H9 (cell line): ENCODE measurements at regions not wholly inside any gene's neighbourhood (a gene's known extent, or its start where the extent isn't known, plus 50 kb on each side); places are given as distances from the start of the nearest gene placed in this dataset.

Experiments used
- DNase-seq: peaks from one replicate; pipeline ENCODE4 v3.0.0-alpha.2; 2017
- H2AFZ ChIP-seq: one replicate; pipeline ENCODE4 v1.6.1; 2013; ENCODE audit warnings: mild to moderate bottlenecking, low read length, control low read depth, moderate library complexity
- H2AK5ac ChIP-seq: 2 replicates; pipeline ENCODE4 v1.6.1; 2013; ENCODE audit warnings: low read length, control low read depth, mixed read lengths; ENCODE audit not compliant: insufficient read length
- H2BK120ac ChIP-seq: one replicate; pipeline ENCODE4 v1.6.1; 2013; ENCODE audit warnings: low read depth, mild to moderate bottlenecking, low read length, control low read depth, inconsistent platforms; ENCODE audit not compliant: poor library complexity, severe bottlenecking
- H2BK12ac ChIP-seq: 2 replicates; pipeline ENCODE4 v1.6.1; 2013; ENCODE audit warnings: low read length, control low read depth, mixed read lengths, low read depth; ENCODE audit not compliant: insufficient read length
- H2BK15ac ChIP-seq: 2 replicates; pipeline ENCODE4 v1.6.1; 2013; ENCODE audit warnings: low read depth, low read length, control low read depth
- H2BK20ac ChIP-seq: one replicate; pipeline ENCODE4 v1.6.1; 2013; ENCODE audit warnings: low read depth, mild to moderate bottlenecking, low read length, control low read depth, inconsistent platforms; ENCODE audit not compliant: poor library complexity, severe bottlenecking
- H2BK5ac ChIP-seq: 2 replicates; pipeline ENCODE4 v1.6.1; 2013; ENCODE audit warnings: low read length, control low read depth, mixed read lengths; ENCODE audit not compliant: insufficient read length
- H3K14ac ChIP-seq: 2 replicates; pipeline ENCODE4 v1.6.1; 2013; ENCODE audit warnings: low read length, control low read depth; ENCODE audit not compliant: insufficient read depth
- H3K18ac ChIP-seq: 2 replicates; pipeline ENCODE4 v1.6.1; 2013; ENCODE audit warnings: low read depth, mild to moderate bottlenecking, mixed read lengths, low read length, control low read depth; ENCODE audit not compliant: insufficient read length
- H3K23ac ChIP-seq: 2 replicates; pipeline ENCODE4 v1.6.1; 2013; ENCODE audit warnings: low read length, control low read depth, mixed read lengths, low read depth; ENCODE audit not compliant: insufficient read length
- H3K23me2 ChIP-seq: 2 replicates; pipeline ENCODE4 v1.6.1; 2013; ENCODE audit warnings: low read depth, mild to moderate bottlenecking, mixed read lengths, low read length, control low read depth; ENCODE audit not compliant: insufficient read length, poor library complexity, severe bottlenecking
- H3K27ac ChIP-seq: 2 replicates; pipeline ENCODE4 v1.5.1; 2013; ENCODE audit warnings: low read length, control low read depth, mixed read lengths, low read depth; ENCODE audit not compliant: insufficient read length
- H3K27me3 ChIP-seq: 2 replicates; pipeline ENCODE4 v1.6.1; 2013; ENCODE audit warnings: low read length, control low read depth, inconsistent platforms; ENCODE audit not compliant: insufficient read depth
- H3K4ac ChIP-seq: 2 replicates; pipeline ENCODE4 v1.6.1; 2013; ENCODE audit warnings: low read depth, mild to moderate bottlenecking, control low read depth, inconsistent platforms, low read length, moderate library complexity
- H3K4me1 ChIP-seq: 2 replicates; pipeline ENCODE4 v1.6.1; 2013; ENCODE audit warnings: low read length, control low read depth, inconsistent platforms; ENCODE audit not compliant: insufficient read depth
- H3K4me2 ChIP-seq: 2 replicates; pipeline ENCODE4 v1.6.1; 2013; ENCODE audit warnings: low read length, control low read depth, mixed read lengths; ENCODE audit not compliant: insufficient read length, insufficient read depth
- H3K56ac ChIP-seq: 2 replicates; pipeline ENCODE4 v1.6.1; 2013; ENCODE audit warnings: low read depth, mild to moderate bottlenecking, mixed read lengths, low read length, control low read depth; ENCODE audit not compliant: insufficient read length
- H3K79me1 ChIP-seq: 2 replicates; pipeline ENCODE4 v1.6.1; 2013; ENCODE audit warnings: low read depth, mild to moderate bottlenecking, moderate library complexity, low read length, control low read depth, inconsistent platforms; ENCODE audit not compliant: insufficient read depth, poor library complexity, severe bottlenecking
- H3K79me2 ChIP-seq: 2 replicates; pipeline ENCODE4 v1.6.1; 2013; ENCODE audit warnings: low read length, control low read depth, inconsistent platforms; ENCODE audit not compliant: insufficient read depth
- H3K9ac ChIP-seq: 2 replicates; pipeline ENCODE4 v1.6.1; 2013; ENCODE audit warnings: low read length, control low read depth, mixed read lengths; ENCODE audit not compliant: insufficient read length; ENCODE audit errors: extremely low read depth
- H3K9me3 ChIP-seq: one replicate; pipeline ENCODE4 v1.6.1; 2013; ENCODE audit warnings: low read depth, low read length, inconsistent platforms; ENCODE audit not compliant: control insufficient read depth
- H3T11ph ChIP-seq: one replicate; pipeline ENCODE4 v1.6.1; 2013; ENCODE audit warnings: mild to moderate bottlenecking, low read length, control low read depth, inconsistent platforms
- H4K20me1 ChIP-seq: one replicate; pipeline ENCODE4 v1.6.1; 2013; ENCODE audit not compliant: control insufficient read depth, insufficient read length, insufficient read depth
- H4K5ac ChIP-seq: 2 replicates; pipeline ENCODE4 v1.6.1; 2013; ENCODE audit warnings: low read depth, mild to moderate bottlenecking, mixed read lengths, low read length, control low read depth; ENCODE audit not compliant: insufficient read length
- H4K8ac ChIP-seq: replicated peaks from 2 replicates; pipeline ENCODE4 v1.6.1; 2013; ENCODE audit warnings: low read length, control low read depth, mixed read lengths, low read depth; ENCODE audit not compliant: insufficient read length
- H4K91ac ChIP-seq: 2 replicates; pipeline ENCODE4 v1.6.1; 2013; ENCODE audit warnings: low read depth, mild to moderate bottlenecking, moderate library complexity, mixed read lengths, low read length, control low read depth; ENCODE audit not compliant: insufficient read length
- H3K27ac Mint-ChIP-seq, 3 experiments: 2 replicates in 2 of 3; 3 replicates in 1 of 3; pipeline ENCODE4 v1.8.0; 2020 to 2021; ENCODE audit warnings: mixed read lengths in 3 of 3, mild to moderate bottlenecking in 1 of 3, moderate library complexity in 1 of 3
- H3K27me3 Mint-ChIP-seq: 2 replicates; pipeline ENCODE4 v1.8.0; 2021; ENCODE audit warnings: low read depth, mild to moderate bottlenecking, moderate library complexity, mixed read lengths
- H3K36me3 Mint-ChIP-seq, 3 experiments: 2 replicates in 2 of 3; 3 replicates in 1 of 3; pipeline ENCODE4 v1.8.0; 2020 to 2021; ENCODE audit warnings: low read depth in 3 of 3, mixed read lengths in 3 of 3; ENCODE audit not compliant: insufficient read depth in 1 of 3
- H3K4me1 Mint-ChIP-seq, 2 experiments: 2 replicates each; pipeline ENCODE4 v1.8.0; 2020; ENCODE audit warnings: mixed read lengths in 2 of 2
- H3K4me3 Mint-ChIP-seq, 2 experiments: 2 replicates in 1 of 2; 3 replicates in 1 of 2; pipeline ENCODE4 v1.8.0; 2020 to 2021; ENCODE audit warnings: mild to moderate bottlenecking in 2 of 2, mixed read lengths in 2 of 2, moderate library complexity in 1 of 2
- H3K9me3 Mint-ChIP-seq, 2 experiments: 2 replicates in 1 of 2; 3 replicates in 1 of 2; pipeline ENCODE4 v1.8.0; 2020; ENCODE audit warnings: mild to moderate bottlenecking in 2 of 2, mixed read lengths in 2 of 2, moderate library complexity in 1 of 2
- CTCF ChIP-seq: fragments of 200-600 bp; sonication (generic); conservative IDR thresholded peaks from 3 replicates; pipeline ENCODE4 v1.8.0; 2021; ENCODE audit warnings: antibody characterized with exemption, mild to moderate bottlenecking
- whole genome bisulfite sequencing: extraction: QIAGEN DNeasy Blood & Tissue Kit; methylation state at CpG from one replicate; pipeline ENCODE4 v1.1.7; 2013; ENCODE audit warnings: missing lambda C conversion rate, low lambda C conversion rate, mixed read lengths; ENCODE audit not compliant: insufficient read length; ENCODE audit errors: extremely low coverage; 5-methylcytosine and 5-hydroxymethylcytosine counted together

GRCh38 chr6:141057761-141058160 is 1075.0 kb upstream of the GJE1 start:
- Histone ChIP-seq H3T11ph (no peak overlapping the region), H3K14ac (no peak overlapping the region), H4K91ac (no peak overlapping the region), H3K56ac (no peak overlapping the region), H3K79me2 (no peaks in the 10 kb centered on the region), H2BK120ac (no peak overlapping the region), H3K27me3 (no peaks in the 10 kb centered on the region), H4K20me1 (no peaks in the 10 kb centered on the region), H4K5ac (no peak overlapping the region), H3K9me3 (no peaks in the 10 kb centered on the region), H3K4me2 (no peak overlapping the region), H2AFZ (no peak overlapping the region), H2AK5ac (no peak overlapping the region), H3K27ac (no peak overlapping the region), H2BK12ac (no peak overlapping the region), H3K4me1 (no peaks in the 10 kb centered on the region), H3K18ac (no peak overlapping the region), H3K79me1 (no peaks in the 10 kb centered on the region), H3K4ac (no peak overlapping the region), H3K23ac (no peak overlapping the region), H2BK5ac (no peak overlapping the region), H2BK20ac (no peak overlapping the region), H3K9ac (no peak overlapping the region), H3K23me2 (no peaks in the 10 kb centered on the region), H2BK15ac (no peak overlapping the region), H4K8ac (no peak overlapping the region)
- TF ChIP-seq CTCF = no peak
- no peak overlapping the region for H3K4me3 Mint-ChIP-seq
- H3K27me3 Mint-ChIP-seq = no peaks in the 10 kb centered on the region
- WGBS = no CpG with 5 or more reads among the region's 2 CpGs
- H3K9me3 Mint-ChIP-seq = no peaks in the 10 kb centered on the region
- DNase-seq = no peak
- no peaks in the 10 kb centered on the region for H3K36me3 Mint-ChIP-seq
- peaks cover 3% of the 10 kb centered on the region in 2 experiments; a peak in 1 of 4 replicates for H3K4me1 Mint-ChIP-seq
- peak overlapping the region in 2 of 3 experiments; percentile 32 to 60; a peak in 2 of 7 replicates for H3K27ac Mint-ChIP-seq
